PC-9 (cell line): ENCODE measurements at regions not wholly inside any gene's neighbourhood (a gene's known extent, or its start where the extent isn't known, plus 50 kb on each side); places are given as distances from the start of the nearest gene placed in this dataset.

Source experiments
- EZH2 ChIP-seq: fragments of 200-600 bp; sonication (generic); IDR thresholded peaks from 2 replicates; pipeline ENCODE4 v1.8.0; 2017; ENCODE audit warnings: antibody characterized with exemption, low read depth
- TF ChIP-seq, protein P1 (sequence below): fragments of 200-600 bp; sonication (generic); conservative IDR thresholded peaks from 2 replicates; pipeline ENCODE4 v1.6.1; 2017; ENCODE audit warnings: mixed run types, antibody characterized with exemption, mild to moderate bottlenecking, moderate library complexity

DNA sequence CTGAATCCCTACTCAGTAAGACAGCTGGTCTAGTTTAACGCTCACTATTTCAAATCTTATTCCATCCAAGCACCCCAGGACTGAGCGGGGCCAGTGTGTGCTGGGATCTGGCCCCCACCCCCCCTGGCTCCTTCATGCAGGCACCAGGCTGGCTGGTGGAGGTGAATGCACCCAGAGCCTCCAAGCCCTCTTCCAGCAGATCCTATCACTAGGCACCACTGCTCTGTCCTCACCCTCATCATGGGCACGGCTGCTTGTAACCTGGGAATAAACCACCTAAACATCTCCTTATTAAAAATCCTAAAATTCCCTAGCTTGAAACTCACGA is 194.3 kb downstream of the ARL4C start:
- TF ChIP-seq, protein P1, sequence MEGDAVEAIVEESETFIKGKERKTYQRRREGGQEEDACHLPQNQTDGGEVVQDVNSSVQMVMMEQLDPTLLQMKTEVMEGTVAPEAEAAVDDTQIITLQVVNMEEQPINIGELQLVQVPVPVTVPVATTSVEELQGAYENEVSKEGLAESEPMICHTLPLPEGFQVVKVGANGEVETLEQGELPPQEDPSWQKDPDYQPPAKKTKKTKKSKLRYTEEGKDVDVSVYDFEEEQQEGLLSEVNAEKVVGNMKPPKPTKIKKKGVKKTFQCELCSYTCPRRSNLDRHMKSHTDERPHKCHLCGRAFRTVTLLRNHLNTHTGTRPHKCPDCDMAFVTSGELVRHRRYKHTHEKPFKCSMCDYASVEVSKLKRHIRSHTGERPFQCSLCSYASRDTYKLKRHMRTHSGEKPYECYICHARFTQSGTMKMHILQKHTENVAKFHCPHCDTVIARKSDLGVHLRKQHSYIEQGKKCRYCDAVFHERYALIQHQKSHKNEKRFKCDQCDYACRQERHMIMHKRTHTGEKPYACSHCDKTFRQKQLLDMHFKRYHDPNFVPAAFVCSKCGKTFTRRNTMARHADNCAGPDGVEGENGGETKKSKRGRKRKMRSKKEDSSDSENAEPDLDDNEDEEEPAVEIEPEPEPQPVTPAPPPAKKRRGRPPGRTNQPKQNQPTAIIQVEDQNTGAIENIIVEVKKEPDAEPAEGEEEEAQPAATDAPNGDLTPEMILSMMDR = no peak
- TF ChIP-seq EZH2 = no peak
